HG03432 (cell line): ENCODE measurements at regions not wholly inside any gene's neighbourhood (a gene's known extent, or its start where the extent isn't known, plus 50 kb on each side); places are given as distances from the start of the nearest gene placed in this dataset.

Experiments used
- ATAC-seq: cut with Tn5 transposase; IDR thresholded peaks from one replicate; pipeline ENCODE4 v1.9.1; 2021; ENCODE audit warnings: mild to moderate bottlenecking, moderate library complexity; ENCODE audit not compliant: unreplicated experiment

DNA sequence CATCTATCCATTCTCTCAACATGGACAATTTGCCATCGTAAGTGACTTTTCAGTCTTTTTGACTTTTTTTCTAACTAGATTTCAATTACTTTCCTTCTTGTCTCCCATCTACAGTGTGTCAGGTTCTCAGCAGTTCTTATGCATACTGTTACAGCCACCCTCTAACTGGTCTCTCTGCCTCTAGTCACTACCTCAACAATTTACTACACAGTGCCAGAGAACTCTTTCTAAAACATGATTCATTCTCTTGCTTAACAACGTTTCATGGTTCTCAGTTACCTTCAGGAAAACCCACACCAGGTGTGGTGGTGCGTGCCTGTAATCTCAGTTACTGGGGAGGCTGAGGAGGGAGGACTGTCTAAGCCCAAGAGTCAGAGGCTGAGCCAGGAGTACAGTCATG lies 95.4 kb downstream of the DIPK2A start:
- no peak for ATAC-seq

DNA sequence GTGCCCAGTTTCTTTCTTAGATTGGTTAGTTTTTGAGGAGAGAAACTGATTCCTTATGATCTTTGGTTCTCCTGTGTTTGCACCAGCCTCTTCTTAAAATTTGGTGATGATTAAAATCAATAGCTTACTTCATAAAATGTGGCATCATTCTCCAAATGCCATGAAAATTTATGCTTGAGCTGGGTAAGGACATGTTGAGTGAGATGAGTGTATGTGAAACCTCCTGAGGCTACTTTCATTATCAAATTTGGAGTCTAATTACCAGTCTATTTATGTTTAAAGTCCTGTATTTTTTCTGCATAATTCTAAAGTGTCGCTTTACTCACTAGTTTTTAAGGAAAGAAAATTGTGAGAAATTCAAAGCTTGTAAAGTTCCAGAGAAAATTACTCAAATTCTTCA lies 102.1 kb downstream of the DIPK2A start:
- peak; percentile 51 for ATAC-seq

DNA sequence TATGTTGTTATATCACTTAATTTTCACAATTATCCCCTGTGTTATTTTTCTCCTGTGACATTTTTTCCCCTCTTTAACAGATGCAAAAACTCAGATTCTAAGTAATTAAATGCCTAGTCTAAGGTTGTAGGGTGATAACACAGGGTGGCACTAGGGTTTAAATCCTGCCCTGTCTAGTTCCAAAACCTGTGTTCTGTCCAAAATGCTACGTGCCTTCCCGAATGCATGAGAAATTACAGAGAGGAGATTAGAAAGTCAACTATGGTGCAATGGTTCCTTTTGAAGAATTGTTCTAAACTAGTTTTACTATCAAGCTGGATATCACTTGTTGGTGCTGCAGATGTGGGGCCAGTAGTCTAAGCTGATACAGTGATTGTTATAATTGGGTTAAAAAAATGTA lies 108.0 kb downstream of the DIPK2A start:
- ATAC-seq, result no peak

DNA sequence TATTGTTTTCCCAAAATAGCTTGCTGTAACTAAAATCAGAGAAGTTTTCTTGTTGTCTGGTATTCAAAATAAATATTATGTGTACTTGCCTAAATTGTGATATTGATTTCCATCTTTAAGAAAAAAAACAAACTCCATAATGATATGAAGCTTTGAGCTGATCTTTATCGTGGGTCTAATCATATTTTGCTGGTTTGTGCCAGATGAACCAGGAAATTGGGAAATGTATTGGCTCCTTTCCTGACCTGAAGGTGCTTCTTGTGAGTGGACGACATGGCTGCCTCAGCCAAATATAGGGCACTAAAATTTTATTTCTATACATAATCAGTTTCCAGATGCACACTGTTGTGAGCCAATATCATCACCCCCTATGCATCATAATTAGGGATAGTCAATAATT lies 113.3 kb downstream of the DIPK2A start:
- ATAC-seq, result no peak

DNA sequence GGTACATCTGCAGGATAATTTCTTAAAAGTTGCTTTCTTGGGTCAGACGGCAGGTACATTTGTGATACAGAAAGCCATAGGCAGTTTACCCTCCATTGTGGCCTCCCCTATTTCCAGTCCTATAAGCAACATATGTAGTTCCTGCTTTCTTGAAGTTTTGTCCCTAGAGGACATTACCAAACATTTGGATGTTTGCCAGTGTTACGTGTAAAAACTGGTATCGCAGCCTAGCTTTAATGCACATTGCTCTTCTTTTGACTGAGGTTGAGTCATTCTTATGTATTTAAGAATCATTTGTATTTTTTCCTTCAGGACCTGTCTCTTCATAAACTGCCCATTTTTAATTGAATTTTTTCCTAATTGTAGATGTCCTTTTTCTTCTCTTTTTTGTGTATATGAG lies 114.3 kb downstream of the DIPK2A start:
- ATAC-seq, result no peak

DNA sequence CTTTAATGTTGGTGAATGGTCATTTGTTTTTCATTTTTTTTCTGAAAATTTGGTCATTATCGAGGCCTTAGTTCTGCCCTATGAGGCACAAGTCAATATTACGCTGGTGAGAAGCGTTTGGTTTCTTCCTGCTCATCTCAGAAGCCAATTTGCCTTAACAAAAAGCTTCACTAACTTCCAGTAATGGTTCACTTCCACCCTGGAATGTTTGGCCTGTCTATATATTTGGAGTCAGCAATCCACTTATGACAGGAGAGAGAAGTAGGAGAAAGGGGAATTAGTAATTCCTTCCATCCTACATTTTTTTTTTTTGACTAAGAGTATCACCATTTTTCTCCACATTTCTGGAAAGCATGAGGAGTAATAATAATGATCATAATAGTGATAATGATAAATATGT lies 124.4 kb downstream of the DIPK2A start:
- no peak for ATAC-seq

DNA sequence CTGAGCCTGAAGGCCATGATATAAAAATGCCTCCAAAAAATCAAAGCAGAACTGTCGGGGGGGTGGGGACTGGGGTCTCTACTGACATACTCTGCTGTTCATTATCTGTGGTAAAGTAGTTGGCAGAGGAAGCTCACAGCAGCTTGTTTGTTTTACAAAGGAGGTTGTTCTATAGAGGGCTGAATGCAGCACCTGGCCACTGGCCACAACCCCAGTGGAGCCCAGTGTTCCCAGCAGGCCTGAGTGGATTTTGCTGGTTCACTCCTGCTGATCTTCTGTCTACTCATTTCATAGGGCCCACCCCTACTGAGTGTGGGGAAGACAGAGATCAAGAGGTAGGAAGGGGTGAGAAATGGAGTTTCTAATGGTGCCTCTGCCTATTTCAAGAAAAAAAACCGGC lies 125.5 kb downstream of the DIPK2A start:
- ATAC-seq, result no peak

DNA sequence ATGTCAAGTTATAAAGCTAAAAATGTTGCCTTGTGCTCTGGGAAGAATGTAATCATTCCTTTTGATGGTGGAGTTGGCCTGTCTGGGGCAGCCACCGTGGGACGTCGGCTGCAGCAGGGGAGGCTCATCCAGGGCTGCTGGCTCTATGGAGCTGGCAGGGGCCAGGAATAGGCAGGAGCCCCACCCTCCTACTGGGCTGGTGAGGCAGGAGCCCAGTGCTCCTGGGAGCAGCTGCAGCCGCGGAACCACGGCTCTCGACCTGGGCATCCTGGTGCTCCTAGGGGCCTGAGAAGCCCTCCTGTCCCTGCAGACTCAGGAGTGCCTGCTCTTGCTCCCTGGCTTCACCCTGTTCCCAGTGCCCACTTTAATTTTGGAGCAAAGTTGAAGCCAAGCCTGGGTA lies 127.1 kb downstream of the DIPK2A start:
- ATAC-seq, result no peak

DNA sequence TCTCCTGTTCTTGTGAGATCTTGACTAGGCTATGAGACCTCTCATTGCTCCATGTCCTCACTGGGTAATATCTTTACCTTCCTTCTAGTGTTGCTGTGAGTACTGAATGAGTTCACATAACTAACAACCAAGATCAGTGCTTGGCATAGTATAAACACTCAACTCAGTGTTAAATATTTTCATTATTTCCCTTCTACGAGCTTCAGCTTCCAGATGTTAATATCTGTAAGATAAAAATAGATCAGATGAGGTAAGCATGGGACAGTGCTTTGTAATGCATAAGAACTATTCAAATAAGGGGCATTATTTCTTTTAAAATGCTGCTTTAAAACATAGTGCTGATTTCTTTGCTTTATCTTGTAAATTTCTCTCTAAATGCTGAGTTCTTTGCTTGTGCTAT lies 130.8 kb downstream of the DIPK2A start:
- ATAC-seq, result no peak

DNA sequence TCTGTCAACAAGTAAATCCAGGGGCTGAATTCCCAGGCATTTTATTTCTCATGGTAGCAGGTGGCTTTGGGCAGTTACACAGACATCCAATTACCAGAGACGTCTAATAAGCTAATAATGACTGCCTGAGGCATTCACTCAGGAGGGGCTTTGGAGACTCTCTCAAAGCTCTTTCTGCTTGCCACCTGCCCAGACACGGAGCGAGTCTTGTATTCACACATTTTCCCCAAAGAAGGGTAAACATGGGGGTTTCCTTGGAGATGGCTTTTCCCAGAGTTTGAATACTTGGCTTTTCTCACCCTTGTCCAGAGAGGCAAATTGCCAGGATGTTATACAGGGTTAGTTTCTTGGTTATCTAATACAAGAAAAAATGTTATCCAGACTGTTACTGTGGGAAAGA lies 132.6 kb downstream of the DIPK2A start:
- no peak for ATAC-seq

DNA sequence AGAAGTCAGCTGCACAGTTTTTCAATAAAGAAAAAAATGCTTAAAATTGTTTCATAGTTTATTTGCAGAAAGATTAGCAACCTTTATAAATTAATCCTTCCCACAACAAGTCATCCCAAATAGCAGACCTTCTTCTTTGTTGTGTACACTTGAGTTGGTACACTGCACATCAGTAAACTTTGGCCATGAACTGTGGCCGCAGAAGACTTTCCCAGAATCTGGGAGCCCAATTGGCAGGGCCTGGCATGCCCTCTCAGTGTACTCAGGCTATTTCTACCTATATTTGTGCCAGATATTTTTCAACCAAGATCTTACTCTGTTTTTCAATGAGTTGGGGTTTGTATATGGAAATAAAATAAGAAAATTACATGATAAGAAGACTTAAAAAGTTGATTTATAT lies 133.1 kb downstream of the DIPK2A start:
- ATAC-seq, result no peak

DNA sequence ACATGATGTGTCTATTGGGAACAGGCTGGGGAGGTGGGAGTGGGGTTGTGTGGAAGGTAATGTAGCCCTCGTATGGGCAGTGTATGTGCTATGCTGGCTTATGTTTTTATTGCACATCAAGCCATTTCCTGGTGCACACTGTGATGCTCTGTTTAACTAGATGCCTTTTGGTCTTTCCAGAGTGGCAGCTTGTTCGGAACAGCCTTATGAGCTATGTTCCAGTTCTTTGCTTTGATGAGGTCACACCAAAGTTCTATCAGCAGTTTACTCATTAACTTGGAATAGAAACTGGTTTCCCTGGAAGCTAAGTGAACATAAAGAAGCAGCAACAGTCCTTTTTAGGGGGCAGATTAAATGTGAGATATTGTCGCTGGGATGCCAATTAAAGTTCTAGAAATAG lies 133.9 kb downstream of the DIPK2A start:
- ATAC-seq, result no peak

DNA sequence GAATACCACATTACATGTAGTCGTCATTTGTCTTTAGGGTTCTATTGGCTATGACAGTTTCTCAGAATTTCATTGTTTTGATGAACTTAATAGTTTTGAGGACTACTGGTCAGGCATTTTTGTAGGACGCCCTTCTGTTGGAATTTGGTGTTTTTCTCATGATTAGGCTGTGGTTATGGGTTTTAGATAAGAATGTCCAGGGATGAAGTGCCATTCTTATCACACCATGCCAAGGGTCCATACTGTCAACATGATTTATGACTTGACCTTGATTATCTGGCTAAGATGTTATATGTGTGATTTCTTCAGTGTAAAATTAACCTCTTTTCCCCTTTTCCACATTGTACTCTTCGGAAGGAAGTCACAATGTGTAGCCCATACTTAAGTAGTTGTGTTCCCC lies 135.3 kb downstream of the DIPK2A start:
- no peak for ATAC-seq

DNA sequence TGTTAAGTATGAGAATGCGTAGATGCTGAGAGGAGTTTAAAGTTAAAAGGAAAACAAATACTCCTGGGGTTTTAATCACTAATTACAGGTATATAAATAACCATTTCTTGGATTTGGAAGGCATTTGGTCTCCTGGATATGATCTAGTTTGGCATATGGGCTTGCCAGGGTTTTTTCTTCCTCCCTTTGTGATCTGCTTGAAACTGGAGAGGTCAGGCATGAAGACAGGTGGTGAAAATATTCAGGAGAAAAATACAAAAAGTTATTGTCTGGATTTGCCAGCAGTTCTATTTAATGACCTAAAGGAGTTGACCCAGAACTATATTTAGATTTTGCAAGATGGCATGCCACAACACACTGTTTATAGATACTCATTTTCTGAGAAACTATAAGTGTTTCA lies 136.3 kb downstream of the DIPK2A start:
- no peak for ATAC-seq

DNA sequence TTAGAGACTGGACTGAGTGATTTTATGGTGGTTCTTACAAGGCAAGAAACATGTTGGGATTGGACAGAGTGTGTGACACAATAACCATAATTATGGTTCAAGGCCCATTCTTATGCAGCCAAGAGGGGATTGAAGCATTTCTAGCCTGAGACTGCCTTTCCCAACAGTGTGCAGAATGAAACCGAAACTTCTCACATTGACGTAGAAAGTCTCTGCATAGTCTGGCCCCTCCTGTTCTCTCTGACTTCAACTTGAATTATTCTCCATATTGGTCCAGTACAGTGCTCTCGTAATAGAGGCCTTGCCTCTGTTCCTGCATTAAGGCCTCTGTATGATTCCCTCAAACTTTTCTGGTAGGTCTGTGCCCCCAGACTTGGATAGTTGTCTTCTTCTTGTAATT lies 138.3 kb downstream of the DIPK2A start:
- ATAC-seq, result peak; percentile 97

DNA sequence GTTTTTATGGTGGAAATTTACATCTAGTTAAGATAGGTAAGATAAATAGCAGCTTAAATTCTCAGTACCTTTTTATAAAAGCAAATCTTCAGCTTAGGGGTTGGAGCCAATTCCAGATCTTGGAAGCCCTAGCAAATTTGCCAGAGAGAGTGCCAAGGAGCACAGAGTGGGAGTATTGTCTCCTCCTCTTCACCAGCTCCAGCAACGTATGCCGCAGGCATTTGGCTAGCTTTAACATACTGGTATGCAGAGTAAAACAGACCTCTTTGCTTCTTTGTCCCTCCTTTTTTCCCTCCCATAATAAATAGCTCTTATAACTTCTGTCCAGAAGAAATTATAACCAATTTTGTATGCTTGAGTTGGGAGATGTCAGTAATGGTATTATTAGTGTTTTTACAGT lies 140.4 kb downstream of the DIPK2A start:
- no peak for ATAC-seq

DNA sequence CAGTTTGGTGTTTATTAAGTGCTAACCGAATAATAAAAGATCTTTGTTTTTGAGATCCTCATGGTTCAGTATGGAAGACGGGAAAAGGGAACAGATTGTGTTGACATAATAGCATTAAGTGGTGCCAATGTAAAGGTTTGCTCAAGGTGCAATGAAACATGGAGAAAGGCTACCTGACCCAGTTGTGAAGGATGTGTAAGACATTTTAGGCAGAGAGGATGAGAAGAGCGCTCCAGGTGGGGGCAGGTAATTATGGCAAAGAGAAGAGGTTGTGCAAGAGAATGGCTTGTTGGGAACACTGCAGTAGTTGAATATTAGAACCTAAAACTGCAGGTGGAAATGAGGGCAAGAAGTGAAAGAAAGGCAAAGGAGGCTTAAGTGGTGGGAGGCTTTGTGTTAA lies 140.8 kb downstream of the DIPK2A start:
- no peak for ATAC-seq

DNA sequence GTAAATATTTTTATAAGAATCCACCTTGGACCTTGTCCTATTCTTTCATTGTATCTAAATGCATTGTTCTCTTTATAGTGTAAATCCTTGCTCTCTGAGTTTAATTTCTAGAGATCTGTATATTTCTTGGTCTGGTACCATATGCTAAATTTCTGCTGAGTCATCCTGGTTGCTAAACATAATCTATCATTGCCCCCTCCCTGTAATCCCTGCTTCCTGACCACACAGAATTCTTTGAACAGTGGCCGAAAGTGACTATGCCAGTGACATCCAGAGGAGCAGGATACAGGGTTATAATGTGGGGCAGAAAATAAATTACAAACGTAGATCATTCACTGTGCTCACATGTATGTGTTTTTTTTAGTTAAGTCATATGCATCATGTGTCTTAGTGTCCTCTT lies 143.1 kb downstream of the DIPK2A start:
- ATAC-seq, result no peak

DNA sequence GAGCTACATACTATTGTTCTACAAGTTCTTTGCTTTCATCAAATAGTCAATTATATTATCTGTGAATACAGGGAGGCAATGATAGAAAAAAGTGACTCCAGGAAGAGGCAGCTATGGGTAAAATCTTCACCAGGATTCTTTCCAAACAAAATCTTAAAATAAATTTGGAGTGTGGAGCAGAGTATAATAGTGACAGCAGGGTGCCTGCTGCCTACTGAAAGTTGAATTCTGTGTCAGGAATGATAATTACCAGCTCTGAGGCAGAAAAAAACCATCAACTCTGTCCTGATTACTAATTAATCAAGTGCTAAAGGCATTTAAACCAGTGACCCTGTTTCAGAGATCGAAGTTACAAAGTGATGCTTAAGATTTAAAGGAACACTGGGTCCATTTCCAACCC lies 148.0 kb downstream of the DIPK2A start:
- no peak for ATAC-seq

DNA sequence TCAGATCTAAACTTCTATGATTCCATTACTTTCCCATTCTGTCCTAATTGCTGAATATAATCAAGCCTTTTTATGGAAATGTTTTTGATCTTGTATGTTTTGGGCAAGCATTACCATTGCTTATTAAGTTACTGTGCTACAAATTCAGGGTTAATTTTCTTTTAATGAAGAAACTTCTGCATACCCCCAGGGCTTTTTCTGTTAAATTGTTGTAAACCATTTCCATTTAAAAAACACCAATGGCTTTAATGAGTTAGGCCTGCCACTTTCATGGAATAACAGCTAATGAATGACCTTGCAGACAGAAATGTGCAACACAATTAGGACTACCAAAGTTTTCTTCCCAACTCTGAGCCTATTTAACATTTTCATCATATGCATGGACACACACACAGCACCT lies 150.0 kb downstream of the DIPK2A start:
- no peak for ATAC-seq

DNA sequence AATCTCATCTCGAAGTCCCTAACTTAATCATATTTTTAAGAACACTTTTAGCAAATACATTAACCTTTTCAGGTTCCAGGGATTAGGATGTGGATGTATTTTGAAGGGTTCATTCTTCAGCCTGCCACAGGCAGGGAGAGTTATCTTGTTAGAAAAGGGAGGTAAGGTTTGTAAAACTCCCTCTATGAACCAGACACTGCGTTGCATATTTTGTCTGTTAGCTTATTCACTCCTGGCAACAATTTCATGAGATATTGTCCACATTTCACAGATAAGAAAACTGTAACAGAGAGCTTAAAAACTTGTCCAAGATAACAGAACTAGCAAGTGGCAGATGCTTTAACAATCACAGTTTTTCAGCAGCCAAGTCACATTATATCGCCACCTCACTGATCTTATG lies 155.4 kb downstream of the DIPK2A start:
- no peak for ATAC-seq

DNA sequence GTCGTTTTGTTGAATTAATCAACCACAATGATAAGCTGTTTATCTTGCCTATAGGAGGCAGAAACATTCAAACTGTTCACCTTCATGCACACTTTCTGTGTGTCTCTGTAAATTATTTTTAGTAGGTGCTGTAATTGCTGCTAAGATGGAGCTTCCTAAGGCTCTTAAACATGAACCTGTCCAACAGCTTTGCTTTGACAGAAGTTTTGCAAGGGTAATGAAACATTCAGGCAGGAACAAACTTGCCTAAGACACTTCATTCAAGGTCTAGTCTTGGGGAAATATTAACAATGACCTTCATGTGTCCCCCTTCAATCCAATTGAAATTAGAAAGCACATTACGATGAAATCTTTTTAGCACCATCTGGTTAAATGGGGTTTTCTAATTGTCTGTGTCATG lies 156.1 kb downstream of the DIPK2A start:
- no peak for ATAC-seq

DNA sequence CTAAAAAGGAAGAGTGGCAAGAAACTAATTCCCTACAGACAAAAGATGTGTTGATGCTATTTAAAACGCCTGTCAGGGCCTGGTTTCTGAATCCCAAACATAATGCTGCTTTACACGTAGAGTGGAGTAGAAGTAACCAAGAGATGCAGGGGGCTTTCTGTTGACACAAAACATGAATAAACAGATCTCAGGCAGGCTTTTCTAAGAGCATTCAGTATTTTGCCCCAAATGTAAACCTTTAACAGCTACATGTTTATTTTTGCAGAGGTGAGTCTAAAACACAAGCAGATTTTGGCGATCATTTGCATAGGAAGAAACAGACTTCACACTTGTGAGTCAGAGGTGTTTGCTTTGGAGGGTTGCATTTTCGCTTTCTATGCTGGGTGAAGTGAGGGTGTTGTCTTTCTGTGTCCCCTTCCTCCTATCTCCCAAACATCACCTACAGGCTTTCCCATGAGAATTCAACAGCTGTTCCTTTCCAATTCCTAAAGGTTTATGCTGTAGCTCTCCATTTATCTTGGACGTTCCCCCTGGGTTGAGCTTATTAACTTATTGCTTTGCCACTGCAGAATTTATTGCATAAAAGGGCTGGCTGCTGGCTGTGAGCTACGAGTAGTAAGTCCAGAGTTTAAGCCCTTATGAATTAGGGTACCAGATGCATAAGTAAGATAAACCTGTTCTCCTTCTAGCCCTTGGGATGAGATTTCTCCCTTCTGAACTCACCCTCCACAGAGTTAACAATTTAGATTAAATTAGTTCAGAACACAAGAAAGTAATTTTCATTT lies 156.7 kb downstream of the DIPK2A start:
- peak; percentile 98 for ATAC-seq
